ENCODE measurements at regions not wholly inside any gene's neighbourhood (a gene's known extent, or its start where the extent isn't known, plus 50 kb on each side); places are given as distances from the start of the nearest gene placed in this dataset.

GRCh38 chr4:104766676-104767075, 272.0 kb upstream of the CXXC4 start:
- 0 out of 2 replicates have a peak, but pooled peaks cover 3% of the 10 kb centered on the region for H3K9me2 ChIP-seq (ENCODE audit: insufficient read depth)
- no peaks in the 10 kb centered on the region for H3K79me2 ChIP-seq (replicated peaks; ENCODE audit: insufficient read depth)
- H4K20me1 ChIP-seq (replicated peaks; ENCODE audit: insufficient read depth), result no peaks in the 10 kb centered on the region
- DNase-seq (ENCODE audit: low spot score) (no peak), ATAC-seq (no peak)
- H3K27ac ChIP-seq (ENCODE audit: low read depth), result no peak overlapping the region
- peaks cover 4% of the 10 kb centered on the region; the same call in 1 of the 2 replicates for H3K4me1 ChIP-seq (ENCODE audit: insufficient read depth)
- H3K4me3 ChIP-seq, result no peak overlapping the region
- H3K4me2 ChIP-seq, result no peak overlapping the region
- no peak overlapping the region for H3K27ac Mint-ChIP-seq
- no peak overlapping the region for H3K4me3 Mint-ChIP-seq
- H3K36me3 Mint-ChIP-seq (ENCODE audit: low read depth), result no peaks in the 10 kb centered on the region
- no peaks in the 10 kb centered on the region for H3K27me3 ChIP-seq (ENCODE audit: insufficient read depth)
- no peaks in the 10 kb centered on the region for H3F3A ChIP-seq (replicated peaks; ENCODE audit: low read depth)
- H3K9me3 Mint-ChIP-seq, result no peaks in the 10 kb centered on the region
- no peaks in the 10 kb centered on the region for H3K27me3 Mint-ChIP-seq (ENCODE audit: insufficient read depth, low read depth, poor library complexity)
- H3K4me1 Mint-ChIP-seq, result peaks cover 3% of the 10 kb centered on the region; the same call in 2 of the 3 replicates
- no peaks in the 10 kb centered on the region for H3K36me3 ChIP-seq (ENCODE audit: insufficient read depth)
- no peak for TF ChIP-seq CTCF (conservative IDR thresholded peaks at IDR 0.05; ENCODE audit: low read depth in 2 of 2)
- TF ChIP-seq ETS1 (IDR thresholded peaks at IDR 0.05), result no peak
- TF ChIP-seq JUNB (IDR thresholded peaks at IDR 0.05; ENCODE audit: unreplicated experiment), result no peak
- no peak for TF ChIP-seq ZNF114 (CRISPR knock-in tag; IDR thresholded peaks at IDR 0.05)
- H2AFZ ChIP-seq, result no peak overlapping the region

- 0 out of 2 replicates have a peak, but pooled peaks cover 3% of the 10 kb centered on the region for H3K9me2 ChIP-seq (ENCODE audit: insufficient read depth)
- H3K4me1 ChIP-seq (ENCODE audit: insufficient read depth), result no peaks in the 10 kb centered on the region
- DNase-seq (ENCODE audit: low spot score) (no peak), ATAC-seq (no peak)
- H3K27me3 Mint-ChIP-seq (ENCODE audit: insufficient read depth, low read depth, poor library complexity), result no peaks in the 10 kb centered on the region
- H2AFZ ChIP-seq, result no peak overlapping the region
- H3K4me1 Mint-ChIP-seq, result no peaks in the 10 kb centered on the region
- H4K20me1 ChIP-seq (replicated peaks; ENCODE audit: insufficient read depth), result no peaks in the 10 kb centered on the region
- no peak overlapping the region for H3K4me3 Mint-ChIP-seq
- H3K79me2 ChIP-seq (replicated peaks; ENCODE audit: insufficient read depth), result no peaks in the 10 kb centered on the region
- no peaks in the 10 kb centered on the region for H3K36me3 ChIP-seq (ENCODE audit: insufficient read depth)
- no peak overlapping the region for H3K4me3 ChIP-seq
- H3K36me3 Mint-ChIP-seq (ENCODE audit: low read depth), result no peaks in the 10 kb centered on the region
- no peak overlapping the region for H3K27ac Mint-ChIP-seq
- H3K9me3 Mint-ChIP-seq, result no peaks in the 10 kb centered on the region
- H3K27me3 ChIP-seq (ENCODE audit: insufficient read depth), result no peaks in the 10 kb centered on the region
- H3F3A ChIP-seq (replicated peaks; ENCODE audit: low read depth), result no peaks in the 10 kb centered on the region
- H3K4me2 ChIP-seq, result no peak overlapping the region
- H3K27ac ChIP-seq (ENCODE audit: low read depth), result no peak overlapping the region
- TF ChIP-seq CREB1 (CRISPR knock-in tag; IDR thresholded peaks at IDR 0.05; ENCODE audit: low read depth) (no peak), REST (IDR thresholded peaks at IDR 0.05; ENCODE audit: unreplicated experiment) (no peak), POLR2AphosphoS5 (IDR thresholded peaks at IDR 0.05; ENCODE audit: low read depth) (no peak), ZNF462 (CRISPR knock-in tag; IDR thresholded peaks at IDR 0.05) (no peak)
These were observed 278.2 kb upstream of the CXXC4 start for GRCh38 chr4:104772849-104773248.
